B cell (primary cell): ENCODE measurements at regions not wholly inside any gene's neighbourhood (a gene's known extent, or its start where the extent isn't known, plus 50 kb on each side); places are given as distances from the start of the nearest gene placed in this dataset.

Source experiments
- CTCF ChIP-seq: fragments of 200-600 bp; IDR thresholded peaks from one replicate; pipeline ENCODE4 v1.8.0; 2022; ENCODE audit warnings: antibody characterized with exemption, mild to moderate bottlenecking
- EZH2 ChIP-seq: IDR thresholded peaks from 2 replicates; pipeline ENCODE4 v1.6.1; 2012; ENCODE audit warnings: borderline replicate concordance, low read depth, mild to moderate bottlenecking, moderate library complexity, low read length; ENCODE audit not compliant: insufficient read depth, poor library complexity, severe bottlenecking

- TF ChIP-seq CTCF (no peak), EZH2 (no peak)
Observed at GRCh38 chr14:40414386-40414785, 982.2 kb upstream of the FBXO33 start.
